22Rv1 (cell line): ENCODE measurements at regions not wholly inside any gene's neighbourhood (a gene's known extent, or its start where the extent isn't known, plus 50 kb on each side); places are given as distances from the start of the nearest gene placed in this dataset.

Source experiments
- H3K27ac ChIP-seq: fragments of 450-650 bp; 2 replicates; pipeline ENCODE4 v1.5.1; 2017
- ZFX ChIP-seq: fragments of 450-650 bp; IDR thresholded peaks from 2 replicates; pipeline ENCODE4 v1.6.1; 2017; ENCODE audit warnings: antibody characterized with exemption, borderline replicate concordance
- TF ChIP-seq, protein P1 (sequence below): fragments of 450-650 bp; IDR thresholded peaks from 2 replicates; pipeline ENCODE4 v1.5.1; 2017; ENCODE audit warnings: mild to moderate bottlenecking

DNA sequence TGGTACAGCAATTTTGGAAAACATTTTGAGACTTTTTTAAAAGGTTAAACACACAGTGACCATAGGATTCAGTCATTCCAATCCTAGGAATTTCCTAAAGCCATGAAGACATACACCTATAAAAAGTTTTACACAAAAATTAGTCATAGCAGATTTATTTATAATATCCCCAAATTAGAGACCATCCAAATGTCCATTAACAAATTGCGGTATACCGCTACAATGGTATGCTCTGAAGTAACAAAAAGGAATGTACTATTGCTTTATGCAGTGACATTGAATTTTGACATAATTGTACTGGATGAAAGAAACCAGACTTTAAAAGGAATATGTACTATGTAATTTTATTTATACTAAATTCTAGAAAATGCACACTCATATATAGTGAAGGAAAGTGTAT, 362.8 kb downstream of the HGF start:
- no peak overlapping the region for H3K27ac ChIP-seq
- TF ChIP-seq ZFX, result no peak
- TF ChIP-seq, protein P1, sequence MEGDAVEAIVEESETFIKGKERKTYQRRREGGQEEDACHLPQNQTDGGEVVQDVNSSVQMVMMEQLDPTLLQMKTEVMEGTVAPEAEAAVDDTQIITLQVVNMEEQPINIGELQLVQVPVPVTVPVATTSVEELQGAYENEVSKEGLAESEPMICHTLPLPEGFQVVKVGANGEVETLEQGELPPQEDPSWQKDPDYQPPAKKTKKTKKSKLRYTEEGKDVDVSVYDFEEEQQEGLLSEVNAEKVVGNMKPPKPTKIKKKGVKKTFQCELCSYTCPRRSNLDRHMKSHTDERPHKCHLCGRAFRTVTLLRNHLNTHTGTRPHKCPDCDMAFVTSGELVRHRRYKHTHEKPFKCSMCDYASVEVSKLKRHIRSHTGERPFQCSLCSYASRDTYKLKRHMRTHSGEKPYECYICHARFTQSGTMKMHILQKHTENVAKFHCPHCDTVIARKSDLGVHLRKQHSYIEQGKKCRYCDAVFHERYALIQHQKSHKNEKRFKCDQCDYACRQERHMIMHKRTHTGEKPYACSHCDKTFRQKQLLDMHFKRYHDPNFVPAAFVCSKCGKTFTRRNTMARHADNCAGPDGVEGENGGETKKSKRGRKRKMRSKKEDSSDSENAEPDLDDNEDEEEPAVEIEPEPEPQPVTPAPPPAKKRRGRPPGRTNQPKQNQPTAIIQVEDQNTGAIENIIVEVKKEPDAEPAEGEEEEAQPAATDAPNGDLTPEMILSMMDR, result no peak

DNA sequence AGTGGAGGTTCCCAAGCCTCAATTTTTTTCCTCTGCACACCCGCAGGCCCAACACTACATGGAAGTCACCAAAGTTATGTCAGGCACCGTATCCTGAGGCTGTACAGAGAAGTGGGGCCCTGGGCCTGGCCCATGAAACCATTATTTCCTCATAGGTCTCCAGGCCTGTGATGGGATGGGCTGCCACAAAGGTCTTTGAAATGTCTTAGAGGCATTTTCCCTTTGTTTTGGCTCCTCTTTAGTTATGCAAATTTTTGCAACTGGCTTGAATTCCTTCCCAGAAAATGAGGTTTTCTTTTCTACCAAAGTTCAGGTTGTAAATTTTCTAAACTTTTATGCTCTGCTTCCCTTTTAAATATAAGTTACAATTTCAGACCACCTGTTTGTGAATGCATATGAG, 365.2 kb downstream of the HGF start:
- no peak overlapping the region for H3K27ac ChIP-seq
- TF ChIP-seq, protein P1, result no peak
- no peak for TF ChIP-seq ZFX

DNA sequence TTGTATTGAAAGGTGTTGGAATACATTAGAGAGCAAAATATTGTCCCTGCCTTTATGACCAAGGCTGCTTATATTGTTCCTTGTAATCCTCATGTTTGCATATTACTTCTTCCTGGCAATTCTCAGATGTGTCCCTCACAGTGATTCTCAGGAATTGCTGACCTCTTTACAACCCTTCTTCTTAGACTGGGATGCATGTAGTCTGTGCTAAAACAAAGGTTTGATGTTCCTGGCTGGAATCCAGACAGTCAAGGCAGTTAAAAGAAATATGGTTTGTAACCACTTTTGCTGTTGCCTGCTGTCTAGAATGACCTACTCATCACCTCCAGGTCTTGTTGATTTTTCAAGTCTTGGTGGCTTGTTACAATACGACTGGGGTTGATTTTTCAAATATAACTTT, 367.6 kb downstream of the HGF start:
- TF ChIP-seq ZFX, result no peak
- TF ChIP-seq, protein P1, result no peak
- H3K27ac ChIP-seq, result no peak overlapping the region

GRCh38 chr7:81399471-81399870, 370.4 kb downstream of the HGF start:
- no peak overlapping the region for H3K27ac ChIP-seq
- no peak for TF ChIP-seq ZFX
- TF ChIP-seq, protein P1, result no peak

DNA sequence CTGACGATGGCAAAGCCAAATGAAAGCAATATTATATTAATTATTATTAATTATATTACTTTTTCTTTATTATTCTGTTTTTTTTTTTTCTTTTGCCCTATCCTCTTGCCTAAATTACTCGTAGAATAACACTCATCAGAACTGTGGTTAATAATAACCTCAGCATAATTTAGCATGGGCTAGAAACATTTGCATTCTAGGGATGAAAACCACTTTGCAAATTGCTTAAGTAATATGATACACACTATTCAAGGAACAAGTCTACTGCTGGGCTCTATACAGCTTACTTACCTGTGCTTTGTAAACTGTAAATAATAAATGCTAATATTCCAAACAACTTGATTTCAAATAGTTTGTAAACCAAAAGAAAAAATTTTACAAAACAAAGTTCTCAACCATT, 375.8 kb downstream of the HGF start:
- H3K27ac ChIP-seq, result no peak overlapping the region
- TF ChIP-seq, protein P1, result no peak
- no peak for TF ChIP-seq ZFX

GRCh38 chr7:81393018-81393417, 376.8 kb downstream of the HGF start:
- TF ChIP-seq, protein P1, result no peak
- TF ChIP-seq ZFX, result no peak
- H3K27ac ChIP-seq, result no peak overlapping the region

GRCh38 chr7:81385370-81385769, 384.5 kb downstream of the HGF start:
- no peak for TF ChIP-seq ZFX
- TF ChIP-seq, protein P1, result no peak
- H3K27ac ChIP-seq, result no peak overlapping the region
